T-cell (primary cell): ENCODE measurements at regions not wholly inside any gene's neighbourhood (a gene's known extent, or its start where the extent isn't known, plus 50 kb on each side); places are given as distances from the start of the nearest gene placed in this dataset.
"Not testable (repeated sequence)": the region's sequence is repeated elsewhere in the genome, so short reads cannot be mapped to it uniquely, and the experiment has no call there.

Source experiments
- ATAC-seq, 4 experiments: fragments of 200-7000 bp in 3 of 4; fragments of 150-1000 bp in 1 of 4; cut with Tn5 transposase; replicated peaks in 1 of 4; 1 replicate in 3 of 4; 2 replicates in 1 of 4; pipeline ENCODE4 v1.10.0; 2021; ENCODE audit warnings: moderate library complexity in 3 of 4, mild to moderate bottlenecking in 2 of 4, moderate number of reproducible peaks in 1 of 4
- CTCF ChIA-PET, 2 donors: fragments of 300-600 bp; sonication (Branson Sonifier 250); formaldehyde crosslinking; loops; one replicate each; lab custom pipeline; 2022; ENCODE audit warnings: antibody characterized with exemption in 2 of 2; lab: Charles Lee
- POLR2A ChIA-PET, 2 donors: fragments of 300-600 bp; sonication (Branson Sonifier 250); formaldehyde crosslinking; loops; one replicate each; lab custom pipeline; 2022; ENCODE audit warnings: antibody characterized with exemption in 2 of 2; lab: Charles Lee
- DNase-seq, 35 experiments: peaks; one replicate each; pipeline versions ENCODE4 v3.0.0 to v3.0.0-alpha.2; 2013 to 2023
- H3K27ac ChIP-seq: one replicate; pipeline ENCODE4 v1.5.1; 2013; ENCODE audit warnings: low read length
- H3K27me3 ChIP-seq, 2 experiments: replicated peaks in 1 of 2; 1 replicate in 1 of 2; 2 replicates in 1 of 2; pipeline versions ENCODE4 v1.6.1 to v1.7.0; 2013; ENCODE audit warnings: low read length in 1 of 2, mixed read lengths in 1 of 2; ENCODE audit not compliant: control insufficient read depth in 2 of 2, insufficient read depth in 2 of 2; ENCODE audit errors: extremely low read depth in 1 of 2
- H3K36me3 ChIP-seq, 2 donors: 1 replicate in 1 of 2; 2 replicates in 1 of 2; pipeline versions ENCODE4 v1.6.1 to v1.7.0; 2013; ENCODE audit warnings: low read length in 1 of 2; ENCODE audit not compliant: control insufficient read depth in 2 of 2, insufficient read depth in 1 of 2; ENCODE audit errors: extremely low read depth in 1 of 2
- H3K4me1 ChIP-seq, 2 experiments: 1 replicate in 1 of 2; 2 replicates in 1 of 2; pipeline versions ENCODE4 v1.6.1 to v1.7.0; 2013; ENCODE audit warnings: low read length in 2 of 2, mixed read lengths in 1 of 2; ENCODE audit not compliant: insufficient read depth in 2 of 2, control insufficient read depth in 1 of 2; ENCODE audit errors: extremely low read depth in 1 of 2
- H3K4me3 ChIP-seq, 2 donors: 1 replicate in 1 of 2; 2 replicates in 1 of 2; pipeline versions ENCODE4 v1.5.1 to v1.7.0; 2013; ENCODE audit warnings: mild to moderate bottlenecking in 2 of 2, low read length in 1 of 2, moderate library complexity in 1 of 2; ENCODE audit not compliant: control insufficient read depth in 1 of 2; ENCODE audit errors: extremely low read depth in 1 of 2
- H3K9me3 ChIP-seq: 2 replicates; pipeline ENCODE4 v1.7.0; 2013
- H3K27ac Mint-ChIP-seq, 2 donors: one replicate each; pipeline ENCODE4 v1.8.0; 2020 to 2021; ENCODE audit warnings: mild to moderate bottlenecking in 2 of 2, mixed read lengths in 2 of 2
- H3K27me3 Mint-ChIP-seq, 2 donors: one replicate each; pipeline ENCODE4 v1.8.0; 2021 to 2022; ENCODE audit warnings: mixed read lengths in 2 of 2
- H3K36me3 Mint-ChIP-seq: one replicate; pipeline ENCODE4 v1.8.0; 2021; ENCODE audit warnings: mixed read lengths
- H3K4me1 Mint-ChIP-seq, 3 donors: one replicate each; pipeline ENCODE4 v1.8.0; 2020 to 2022; ENCODE audit warnings: mixed read lengths in 3 of 3, mild to moderate bottlenecking in 1 of 3
- H3K4me3 Mint-ChIP-seq, 3 donors: one replicate each; pipeline ENCODE4 v1.8.0; 2020 to 2022; ENCODE audit warnings: mild to moderate bottlenecking in 3 of 3, mixed read lengths in 3 of 3, moderate library complexity in 3 of 3
- H3K9me3 Mint-ChIP-seq, 3 donors: one replicate each; pipeline ENCODE4 v1.8.0; 2020 to 2022; ENCODE audit warnings: mixed read lengths in 3 of 3
- WGBS: methylation state at CpG from one replicate; pipeline ENCODE4 v1.1.5; 2013; ENCODE audit warnings: missing lambda C conversion rate; ENCODE audit not compliant: insufficient coverage; 5-methylcytosine and 5-hydroxymethylcytosine counted together

- H3K4me1 Mint-ChIP-seq = no peaks in the 10 kb centered on the region
- Histone ChIP-seq H3K9me3 (no peaks in the 10 kb centered on the region), H3K27ac (no peak overlapping the region), H3K36me3 (no peaks in the 10 kb centered on the region), H3K27me3 (peaks cover 0 to 7% of the 10 kb centered on the region in 2 experiments), H3K4me3 (no peak overlapping the region), H3K4me1 (no peaks in the 10 kb centered on the region)
- POLR2A ChIA-PET = no interaction called here
- no peak overlapping the region for H3K4me3 Mint-ChIP-seq
- ATAC-seq = no peak
- CTCF ChIA-PET = no interaction called here
- H3K27me3 Mint-ChIP-seq = peaks cover 0 to 3% of the 10 kb centered on the region in 2 donors
- H3K27ac Mint-ChIP-seq = no peak overlapping the region
- H3K36me3 Mint-ChIP-seq = peaks cover 30% of the 10 kb centered on the region
- peaks cover 4 to 37% (median 18%) of the 10 kb centered on the region in 3 donors for H3K9me3 Mint-ChIP-seq
- DNase-seq = no peak
Observed at GRCh38 chr1:183753464-183753891, 51.4 kb upstream of the RGL1 start.

- Mint-ChIP-seq H3K9me3 (peaks cover 0 to 22% (median 4%) of the 10 kb centered on the region in 3 donors), H3K4me1 (peaks cover 0 to 2% (median 0%) of the 10 kb centered on the region in 3 donors), H3K4me3 (no peak overlapping the region), H3K36me3 (peaks cover 36% of the 10 kb centered on the region), H3K27me3 (no peaks in the 10 kb centered on the region), H3K27ac (no peak overlapping the region)
- CTCF ChIA-PET = no interaction called here
- no peak overlapping the region for H3K4me3 ChIP-seq
- no peaks in the 10 kb centered on the region for H3K4me1 ChIP-seq
- ATAC-seq (no peak), DNase-seq (no peak)
- H3K9me3 ChIP-seq = no peaks in the 10 kb centered on the region
- POLR2A ChIA-PET = no interaction called here
- H3K27me3 ChIP-seq = no peaks in the 10 kb centered on the region
- peaks cover 0 to 2% of the 10 kb centered on the region in 2 donors for H3K36me3 ChIP-seq
- no peak overlapping the region for H3K27ac ChIP-seq
- no CpG with 5 or more reads among the region's 1 CpG for WGBS
Observed at GRCh38 chr1:183744132-183744913, 60.6 kb upstream of the RGL1 start.

- H3K9me3 Mint-ChIP-seq = peaks cover 0 to 14% (median 0%) of the 10 kb centered on the region in 3 donors
- DNase-seq (no peak), ATAC-seq (no peak)
- no peak overlapping the region for H3K4me3 ChIP-seq
- no peaks in the 10 kb centered on the region for H3K9me3 ChIP-seq
- no peak overlapping the region for H3K27ac ChIP-seq
- no peak overlapping the region for H3K4me3 Mint-ChIP-seq
- ChIA-PET CTCF (no interaction called here), POLR2A (no interaction called here)
- no peaks in the 10 kb centered on the region for H3K4me1 ChIP-seq
- H3K27me3 Mint-ChIP-seq = no peaks in the 10 kb centered on the region
- H3K36me3 Mint-ChIP-seq = peaks cover 22% of the 10 kb centered on the region
- H3K4me1 Mint-ChIP-seq = peaks cover 0 to 2% (median 0%) of the 10 kb centered on the region in 3 donors
- H3K27me3 ChIP-seq = no peaks in the 10 kb centered on the region
- no peak overlapping the region for H3K27ac Mint-ChIP-seq
- peaks cover 0 to 2% of the 10 kb centered on the region in 2 donors for H3K36me3 ChIP-seq
- no CpG with 5 or more reads among the region's 4 CpGs for WGBS
Observed at GRCh38 chr1:183742355-183742754, 62.6 kb upstream of the RGL1 start.

- H3K9me3 Mint-ChIP-seq = peaks cover 0 to 14% (median 0%) of the 10 kb centered on the region in 3 donors
- H3K27me3 Mint-ChIP-seq = no peaks in the 10 kb centered on the region
- POLR2A ChIA-PET = no interaction called here
- DNase-seq (no peak), ATAC-seq (no peak)
- H3K4me3 ChIP-seq = no peak overlapping the region
- no CpG with 5 or more reads among the region's 6 CpGs for WGBS
- H3K4me3 Mint-ChIP-seq = no peak overlapping the region
- H3K36me3 Mint-ChIP-seq = peaks cover 18% of the 10 kb centered on the region
- H3K9me3 ChIP-seq = no peaks in the 10 kb centered on the region
- peaks cover 0 to 2% of the 10 kb centered on the region in 2 donors for H3K36me3 ChIP-seq
- H3K4me1 Mint-ChIP-seq = no peaks in the 10 kb centered on the region
- no peak overlapping the region for H3K27ac ChIP-seq
- H3K27ac Mint-ChIP-seq = no peak overlapping the region
- no peaks in the 10 kb centered on the region for H3K27me3 ChIP-seq
- CTCF ChIA-PET = no interaction called here
- H3K4me1 ChIP-seq = no peaks in the 10 kb centered on the region
Observed at GRCh38 chr1:183739741-183740271, 65.1 kb upstream of the RGL1 start.

- no peaks in the 10 kb centered on the region for H3K27me3 ChIP-seq
- no peaks in the 10 kb centered on the region for H3K4me1 ChIP-seq
- no peak for ATAC-seq
- Mint-ChIP-seq H3K9me3 (peaks cover 0 to 14% (median 0%) of the 10 kb centered on the region in 3 donors), H3K36me3 (peaks cover 18% of the 10 kb centered on the region), H3K4me1 (no peaks in the 10 kb centered on the region), H3K27ac (no peak overlapping the region), H3K27me3 (no peaks in the 10 kb centered on the region), H3K4me3 (no peak overlapping the region)
- no peak overlapping the region for H3K4me3 ChIP-seq
- H3K9me3 ChIP-seq = no peaks in the 10 kb centered on the region
- H3K36me3 ChIP-seq = peaks cover 0 to 2% of the 10 kb centered on the region in 2 donors
- POLR2A ChIA-PET = no interaction called here
- WGBS = 92% methylated on average over 2 of the region's 2 CpGs
- CTCF ChIA-PET = no interaction called here
- DNase-seq = peak in 1 of 35 experiments; percentile 2
- H3K27ac ChIP-seq = no peak overlapping the region
Observed at GRCh38 chr1:183739082-183739481, 65.8 kb upstream of the RGL1 start.

- H3K9me3 Mint-ChIP-seq, H3K27ac ChIP-seq, H3K36me3 Mint-ChIP-seq, H3K4me3 ChIP-seq, H3K27me3 ChIP-seq, H3K9me3 ChIP-seq, H3K4me1 Mint-ChIP-seq, DNase-seq, H3K27me3 Mint-ChIP-seq, H3K4me1 ChIP-seq, H3K36me3 ChIP-seq, H3K4me3 Mint-ChIP-seq, POLR2A ChIA-PET, ATAC-seq, CTCF ChIA-PET, H3K27ac Mint-ChIP-seq: not testable (repeated sequence)
- 83% methylated on average over 2 of the region's 7 CpGs for WGBS
Observed at GRCh38 chr1:183737916-183738315, 67.0 kb upstream of the RGL1 start.
